Fibroblast of lung (primary cell): ENCODE measurements at regions not wholly inside any gene's neighbourhood (a gene's known extent, or its start where the extent isn't known, plus 50 kb on each side); places are given as distances from the start of the nearest gene placed in this dataset.

Source experiments
- DNase-seq, 2 donors: peaks; one replicate each; pipeline versions ENCODE4 v3.0.0 to v3.0.0-alpha.2; 2010; ENCODE audit warnings: low read depth in 2 of 2
- H2AFZ ChIP-seq: 2 replicates; pipeline ENCODE4 v1.5.1; 2012; ENCODE audit warnings: low read length, control low read depth, inconsistent platforms
- H3K27ac ChIP-seq: 2 replicates; pipeline ENCODE4 v1.5.1; 2011; ENCODE audit warnings: low read length, control low read depth; ENCODE audit not compliant: insufficient read depth
- H3K27me3 ChIP-seq: 2 replicates; pipeline ENCODE4 v1.5.1; 2011; ENCODE audit warnings: mild to moderate bottlenecking, low read length; ENCODE audit not compliant: control insufficient read depth, insufficient read depth
- H3K36me3 ChIP-seq: 2 replicates; pipeline ENCODE4 v1.5.1; 2011; ENCODE audit warnings: low read length; ENCODE audit not compliant: control insufficient read depth, insufficient read depth
- H3K4me1 ChIP-seq: 2 replicates; pipeline ENCODE4 v1.5.1; 2011; ENCODE audit warnings: low read length; ENCODE audit not compliant: control insufficient read depth, insufficient read depth; ENCODE audit errors: extremely low read depth
- H3K4me2 ChIP-seq: 2 replicates; pipeline ENCODE4 v1.5.1; 2011; ENCODE audit warnings: low read length, control low read depth; ENCODE audit not compliant: insufficient read depth; ENCODE audit errors: extremely low read depth
- H3K4me3 ChIP-seq, 4 experiments: fragments of 200-600 bp in 1 of 4; sonication (generic) in 1 of 4; replicated peaks in 1 of 4; 2 replicates each; pipeline ENCODE4 v1.5.1; 2011 to 2016; ENCODE audit warnings: low read length in 4 of 4, low read depth in 3 of 4, mild to moderate bottlenecking in 3 of 4, control low read depth in 2 of 4, inconsistent platforms in 1 of 4, mixed read lengths in 1 of 4; ENCODE audit not compliant: insufficient read depth in 1 of 4; ENCODE audit errors: control extremely low read depth in 1 of 4
- H3K79me2 ChIP-seq: 2 replicates; pipeline ENCODE4 v1.5.1; 2012; ENCODE audit warnings: mild to moderate bottlenecking, low read length, inconsistent platforms; ENCODE audit not compliant: control insufficient read depth, insufficient read depth
- H3K9ac ChIP-seq: 2 replicates; pipeline ENCODE4 v1.5.1; 2011; ENCODE audit warnings: mild to moderate bottlenecking, low read length, control low read depth; ENCODE audit not compliant: insufficient read depth
- H3K9me3 ChIP-seq: 2 replicates; pipeline ENCODE4 v1.5.1; 2012; ENCODE audit warnings: low read depth, low read length; ENCODE audit not compliant: control insufficient read depth, insufficient read depth
- H4K20me1 ChIP-seq: 2 replicates; pipeline ENCODE4 v1.5.1; 2011; ENCODE audit warnings: low read length; ENCODE audit not compliant: control insufficient read depth, insufficient read depth; ENCODE audit errors: extremely low read depth
- CTCF ChIP-seq, 2 donors: IDR thresholded peaks in 1 of 2; conservative IDR thresholded peaks in 1 of 2; 1 replicate in 1 of 2; 2 replicates in 1 of 2; pipeline ENCODE4 v1.5.1; 2011 to 2012; ENCODE audit warnings: low read length in 2 of 2, control low read depth in 1 of 2, inconsistent platforms in 1 of 2, low read depth in 1 of 2, mild to moderate bottlenecking in 1 of 2
- EZH2 ChIP-seq: IDR thresholded peaks from 2 replicates; pipeline ENCODE4 v1.5.1; 2012; ENCODE audit warnings: low read length, control low read depth, mild to moderate bottlenecking; ENCODE audit errors: missing control alignments

DNA sequence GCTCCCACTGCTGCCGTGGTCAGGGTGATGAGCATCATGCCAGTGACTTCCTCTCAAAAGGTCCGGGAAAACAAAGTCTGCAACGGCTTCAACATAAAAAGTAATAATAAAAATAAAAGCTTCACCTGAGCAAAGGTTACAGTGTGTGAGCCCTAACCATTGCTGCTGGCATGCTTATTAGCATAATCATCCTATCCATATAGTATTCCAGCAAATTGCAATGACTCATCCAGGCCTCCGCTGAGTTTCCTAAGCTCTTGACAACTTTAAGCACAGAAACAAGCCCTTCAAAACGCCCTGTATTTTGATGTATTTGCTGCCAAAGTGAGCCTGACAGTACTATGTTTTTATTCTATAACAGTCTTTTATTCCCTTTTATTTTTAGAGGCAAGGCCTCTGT, 100.5 kb downstream of the AASDH start:
- Histone ChIP-seq H3K9me3 (no peaks in the 10 kb centered on the region), H3K27ac (no peak overlapping the region), H3K36me3 (no peaks in the 10 kb centered on the region), H3K4me1 (no peaks in the 10 kb centered on the region), H4K20me1 (no peaks in the 10 kb centered on the region), H3K4me3 (no peak overlapping the region), H3K27me3 (no peaks in the 10 kb centered on the region), H2AFZ (no peak overlapping the region), H3K9ac (no peak overlapping the region), H3K4me2 (no peak overlapping the region), H3K79me2 (no peaks in the 10 kb centered on the region)
- DNase-seq = peak in 1 of 2 donors; percentile 75
- TF ChIP-seq CTCF (conservative IDR thresholded peaks at IDR 0.05 in 1 of 2, IDR thresholded peaks at IDR 0.05 in 1 of 2; ENCODE audit: low read depth in 1 of 2, low read length in 2 of 2) (no peak), EZH2 (no peak)

- Histone ChIP-seq H3K36me3 (no peaks in the 10 kb centered on the region), H2AFZ (no peak overlapping the region)
Measured at GRCh38 chr4:56283375-56283774, 103.9 kb downstream of the AASDH start.

DNA sequence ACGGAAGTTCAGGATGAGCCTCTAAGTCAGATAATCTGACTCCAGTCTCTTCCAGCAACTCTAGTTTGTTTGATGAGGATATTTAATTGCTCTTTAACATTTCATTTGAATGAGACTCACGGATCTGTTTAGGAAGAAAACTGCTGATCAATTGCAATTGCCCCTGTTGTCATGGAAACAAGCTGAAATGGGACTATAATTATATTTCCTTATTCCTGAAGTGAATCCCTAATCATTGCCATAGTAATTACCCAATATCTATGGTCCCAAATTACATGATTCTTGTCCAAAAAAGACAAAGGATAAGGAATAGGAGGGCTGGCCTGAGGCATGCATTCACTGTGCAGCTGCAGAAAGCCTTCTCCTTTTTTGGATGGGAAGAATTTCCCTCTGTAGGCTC, 105.3 kb downstream of the AASDH start:
- no peaks in the 10 kb centered on the region for H4K20me1 ChIP-seq
- DNase-seq = no peak
- no peak overlapping the region for H3K9ac ChIP-seq
- no peak overlapping the region for H3K27ac ChIP-seq
- no peaks in the 10 kb centered on the region for H3K79me2 ChIP-seq
- TF ChIP-seq CTCF (conservative IDR thresholded peaks at IDR 0.05 in 1 of 2, IDR thresholded peaks at IDR 0.05 in 1 of 2; ENCODE audit: low read depth in 1 of 2, low read length in 2 of 2) (no peak), EZH2 (no peak)
- H3K4me2 ChIP-seq = no peak overlapping the region
- no peaks in the 10 kb centered on the region for H3K36me3 ChIP-seq
- no peaks in the 10 kb centered on the region for H3K4me1 ChIP-seq
- no peaks in the 10 kb centered on the region for H3K9me3 ChIP-seq
- no peak overlapping the region for H3K4me3 ChIP-seq
- H3K27me3 ChIP-seq = no peaks in the 10 kb centered on the region
- H2AFZ ChIP-seq = no peak overlapping the region

More at GRCh38 chr4:56283375-56283774, 103.9 kb downstream of the AASDH start:
- Histone ChIP-seq H3K4me3 (no peak overlapping the region), H3K4me2 (no peak overlapping the region), H3K79me2 (no peaks in the 10 kb centered on the region), H3K4me1 (no peaks in the 10 kb centered on the region), H3K9ac (no peak overlapping the region), H3K27ac (no peak overlapping the region), H4K20me1 (no peaks in the 10 kb centered on the region), H3K27me3 (no peaks in the 10 kb centered on the region), H3K9me3 (no peaks in the 10 kb centered on the region)
- TF ChIP-seq EZH2 (no peak), CTCF (conservative IDR thresholded peaks at IDR 0.05 in 1 of 2, IDR thresholded peaks at IDR 0.05 in 1 of 2; ENCODE audit: low read depth in 1 of 2, low read length in 2 of 2) (no peak)
- no peak for DNase-seq
